T-helper 2 cell (primary cell): ENCODE measurements at regions not wholly inside any gene's neighbourhood (a gene's known extent, or its start where the extent isn't known, plus 50 kb on each side); places are given as distances from the start of the nearest gene placed in this dataset.
A peak's percentile ranks its signal among the peaks of the same experiment; 100 is the strongest.
"Not testable (repeated sequence)": the region's sequence is repeated elsewhere in the genome, so short reads cannot be mapped to it uniquely, and the experiment has no call there.

Experiments
- DNase-seq, 5 experiments: peaks; one replicate each; pipeline versions ENCODE4 v3.0.0 to v3.0.0-alpha.2; 2012 to 2022

DNA sequence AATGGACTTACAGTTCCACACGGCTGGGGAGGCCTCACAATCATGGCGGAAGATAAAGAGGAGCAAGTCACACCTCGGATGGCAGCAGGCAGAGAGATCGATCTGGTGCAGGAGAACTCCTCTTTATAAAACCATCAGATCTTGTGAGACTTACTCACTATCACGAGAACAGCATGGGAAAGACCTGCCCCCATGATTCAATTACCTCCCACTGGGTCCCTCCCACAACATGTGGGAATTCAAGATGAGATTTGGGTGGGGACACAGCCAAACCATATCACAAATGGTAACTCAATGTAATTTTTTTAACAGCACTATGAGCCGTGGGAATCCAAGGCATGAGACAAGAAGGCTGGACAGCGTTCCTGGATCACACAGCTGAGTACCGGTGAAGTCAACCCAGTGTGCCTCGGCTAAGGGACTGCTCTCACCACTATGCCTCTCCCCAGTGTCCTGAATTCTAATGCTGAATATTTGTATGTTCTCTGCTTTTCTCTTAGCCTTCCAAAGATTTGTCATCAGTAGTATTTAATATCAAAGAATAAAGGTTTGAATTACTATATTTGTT lies 84.3 kb downstream of the IRS2 start:
- not testable (repeated sequence) for DNase-seq

DNA sequence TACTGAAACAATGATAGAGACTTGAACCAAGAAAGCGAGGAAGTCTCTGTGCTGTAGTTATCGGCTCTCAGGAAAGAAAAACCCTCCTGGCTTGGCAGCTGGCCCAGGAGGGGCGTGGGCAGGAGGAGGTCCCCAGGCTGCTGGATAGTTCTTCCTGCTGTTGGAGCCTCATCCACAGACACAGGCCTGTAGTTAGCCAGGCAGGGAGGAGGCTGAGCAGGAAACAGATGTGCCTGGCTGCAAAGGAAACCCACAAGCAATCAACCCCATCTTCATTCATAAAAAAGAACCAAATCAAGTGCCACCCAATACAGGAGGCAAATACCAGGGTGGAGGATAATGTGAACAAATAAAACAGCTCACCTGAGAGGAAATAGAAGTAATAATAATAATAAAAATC lies 86.2 kb downstream of the IRS2 start:
- DNase-seq: peak in 1 of 5 experiments; percentile 10

DNA sequence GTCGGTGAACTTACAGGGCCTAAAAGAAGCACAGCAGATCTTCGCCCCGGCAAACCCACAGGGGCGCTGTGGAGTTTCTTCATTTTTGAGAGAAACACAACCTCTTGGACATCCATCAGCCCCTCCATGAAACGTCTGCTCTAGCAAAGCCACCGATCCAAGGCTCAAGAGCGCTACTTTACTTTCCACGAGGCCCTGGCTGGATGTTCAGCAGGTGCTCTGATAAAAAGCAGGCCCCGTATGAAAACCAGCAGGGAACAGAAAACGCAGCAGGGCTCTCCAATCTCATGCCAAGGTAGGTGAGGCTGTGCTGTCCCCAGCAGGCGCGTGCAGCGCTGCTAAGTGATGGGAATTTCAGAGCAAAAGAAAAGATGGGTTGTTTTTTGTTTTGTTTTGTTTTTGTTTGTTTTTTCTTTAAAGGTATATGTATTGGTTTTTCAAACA lies 86.7 kb downstream of the IRS2 start:
- no peak for DNase-seq

DNA sequence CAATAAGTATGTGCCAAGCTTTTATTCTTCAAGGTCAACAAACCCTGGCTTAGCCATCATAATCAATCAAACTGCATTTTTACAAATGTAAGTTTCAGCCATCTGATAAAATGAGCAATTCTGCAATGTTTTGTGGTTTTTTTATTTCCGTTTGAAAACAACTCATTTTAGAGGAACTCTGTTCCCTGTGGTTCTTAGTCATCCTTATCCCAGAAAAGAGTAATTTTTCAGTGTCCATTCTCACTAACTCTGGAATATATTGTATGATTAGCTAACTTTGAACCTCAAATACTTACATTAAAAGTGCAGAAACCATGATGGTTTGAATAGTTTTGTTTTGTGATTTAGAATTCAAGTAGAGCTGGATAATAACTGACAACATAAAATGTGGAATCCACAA lies 87.6 kb downstream of the IRS2 start:
- DNase-seq: no peak

DNA sequence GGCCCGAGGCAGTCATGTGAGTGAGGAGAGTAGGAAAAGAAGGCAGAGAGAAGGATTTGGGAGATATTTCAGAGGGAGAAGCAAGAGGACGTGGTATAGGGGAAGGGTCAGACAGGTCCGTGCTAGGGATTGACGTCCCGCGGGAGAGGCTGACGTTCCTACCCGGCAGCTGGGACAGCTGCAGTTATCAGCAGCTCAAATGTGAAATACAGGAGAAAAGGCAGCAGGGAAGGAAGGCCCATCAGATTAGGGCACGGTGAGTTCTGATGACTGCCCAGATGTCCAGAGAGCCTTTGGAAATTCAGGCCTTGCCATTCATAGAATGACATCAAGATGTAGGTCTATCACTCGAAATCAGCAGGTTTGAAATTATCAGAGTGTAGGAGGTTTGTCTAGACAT lies 88.4 kb downstream of the IRS2 start:
- DNase-seq: no peak

DNA sequence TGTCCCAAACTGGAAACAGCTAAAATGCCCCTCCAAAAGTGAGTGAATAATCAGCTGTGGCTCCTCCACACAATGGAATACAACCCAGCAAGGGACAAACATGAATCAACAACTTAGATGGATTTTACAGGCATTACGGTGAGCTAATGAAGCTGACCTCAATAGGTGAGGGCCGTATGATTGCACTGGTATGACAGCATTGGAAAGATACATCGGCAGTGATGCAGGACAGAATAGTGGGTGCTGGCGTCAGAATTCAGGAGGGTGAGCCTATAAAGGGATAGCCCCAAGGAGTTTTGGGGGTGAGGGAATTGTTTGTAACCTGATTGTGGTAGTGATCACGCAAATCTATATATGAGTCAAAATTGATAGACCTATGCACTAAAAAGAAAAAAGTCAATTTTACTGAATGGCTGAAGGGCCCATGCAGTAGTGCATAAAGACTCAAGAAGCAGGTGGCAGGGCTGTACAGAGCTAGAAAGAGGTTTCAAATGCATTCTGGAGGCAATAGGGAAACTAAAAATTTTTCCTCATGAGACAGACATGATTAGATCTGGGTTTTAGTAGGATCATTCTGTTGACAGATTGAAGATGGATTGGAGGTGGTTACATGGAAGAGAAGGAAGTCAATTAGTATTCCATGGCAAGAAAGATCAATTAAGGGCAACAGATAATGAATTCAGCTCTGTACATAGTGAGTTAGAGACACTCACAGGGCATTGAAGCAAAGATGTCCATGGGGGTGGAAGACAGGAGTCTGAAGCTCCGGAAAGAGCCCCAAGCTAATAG lies 90.8 kb downstream of the IRS2 start:
- no peak for DNase-seq

DNA sequence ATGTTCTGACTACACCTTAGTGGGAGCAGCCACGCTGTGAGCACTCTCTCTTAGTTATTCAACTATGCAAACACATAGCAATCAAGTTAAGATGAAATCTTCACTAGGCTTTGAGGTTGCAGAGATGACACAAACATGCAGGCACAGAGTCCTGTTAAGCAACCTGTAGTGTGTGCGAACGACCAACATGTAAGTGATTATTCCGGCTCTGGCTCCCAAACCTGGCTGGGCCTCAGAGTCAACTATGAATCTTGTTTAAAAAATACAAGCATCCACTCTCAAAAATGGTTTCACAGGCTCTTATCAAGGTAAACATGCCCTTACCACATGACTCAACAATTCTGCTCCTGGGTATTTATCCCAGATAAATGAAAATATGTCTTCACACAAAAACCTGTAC lies 91.4 kb downstream of the IRS2 start:
- peak in 1 of 5 experiments; percentile 16 for DNase-seq

DNA sequence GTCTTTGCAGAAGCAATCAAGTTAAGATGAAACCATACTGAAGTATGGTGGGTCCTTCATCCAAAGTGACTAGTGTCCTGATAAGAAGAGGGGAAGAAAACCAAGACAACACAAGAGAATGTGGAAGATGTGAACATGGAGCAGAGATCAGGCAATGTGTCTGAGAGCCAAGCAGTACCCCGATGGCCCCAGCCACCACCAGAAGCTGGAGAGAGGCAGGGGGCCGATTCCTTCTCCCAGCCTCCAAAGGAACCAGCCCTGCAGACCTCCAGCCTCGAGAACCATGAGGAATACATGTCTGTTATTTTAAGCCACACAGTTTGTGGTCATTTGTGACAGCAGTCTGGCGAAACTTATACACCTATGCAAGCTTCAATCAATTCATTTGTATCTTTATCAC lies 93.2 kb downstream of the IRS2 start:
- no peak for DNase-seq

DNA sequence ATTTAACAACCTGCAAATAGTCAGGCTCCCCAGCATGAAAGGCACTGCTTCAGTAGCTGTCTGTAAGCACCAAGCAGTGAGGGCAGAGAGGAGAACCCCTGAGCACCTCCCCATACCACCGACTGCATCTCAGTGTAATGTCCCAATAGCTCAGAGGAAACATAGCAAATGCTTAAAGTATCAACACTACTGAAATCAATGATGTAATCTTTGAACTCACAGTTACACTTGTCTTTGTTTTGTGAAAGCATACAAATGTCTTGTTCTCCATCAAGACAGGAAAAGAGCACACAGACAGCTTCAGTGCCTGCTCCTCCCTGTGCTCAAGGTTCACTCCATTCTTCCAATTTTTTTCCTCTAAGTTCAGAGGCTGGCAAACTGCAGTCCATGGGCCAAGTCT lies 94.7 kb downstream of the IRS2 start:
- no peak for DNase-seq

DNA sequence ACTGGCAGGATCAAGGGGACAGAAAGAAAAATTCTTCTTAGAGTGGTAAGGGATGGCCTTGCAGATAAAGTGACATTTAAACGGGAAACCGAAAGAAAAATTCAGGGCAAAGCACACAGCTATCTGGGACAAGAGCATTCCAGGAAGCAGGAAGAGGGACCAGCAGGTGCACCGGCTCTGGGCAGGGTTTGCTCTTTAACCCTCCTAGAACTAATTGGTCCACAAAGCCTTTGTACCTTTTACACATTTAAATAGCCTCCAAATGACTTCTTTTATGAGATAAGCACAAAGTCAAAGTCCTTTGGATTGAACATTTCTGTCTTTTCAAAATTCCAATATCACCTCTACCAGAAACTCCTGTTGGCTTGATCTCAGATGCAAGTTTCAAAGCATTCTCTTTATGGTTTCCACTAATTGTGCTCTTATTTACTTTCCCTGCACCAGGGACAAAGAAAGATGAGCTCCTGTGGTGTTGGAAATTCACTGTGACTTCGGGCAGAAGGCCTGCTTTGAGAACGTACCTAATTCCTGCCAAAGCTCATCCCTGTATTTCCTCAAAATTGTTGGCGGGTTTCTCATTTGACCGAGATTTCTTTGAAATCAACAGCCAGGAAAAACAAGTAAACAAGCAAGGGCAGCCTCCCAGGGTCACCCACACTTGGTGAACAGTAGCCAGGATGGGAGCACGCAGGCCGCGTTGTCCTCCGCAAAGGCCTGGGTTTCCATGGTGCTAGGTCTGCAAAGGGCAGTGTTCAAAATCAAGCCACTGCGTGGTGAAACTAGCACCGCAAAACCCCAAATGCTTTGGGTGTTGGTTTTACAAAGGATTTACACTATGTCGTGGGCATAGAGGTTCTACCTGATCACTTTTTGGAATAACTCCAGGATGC lies 98.6 kb downstream of the IRS2 start:
- no peak for DNase-seq

DNA sequence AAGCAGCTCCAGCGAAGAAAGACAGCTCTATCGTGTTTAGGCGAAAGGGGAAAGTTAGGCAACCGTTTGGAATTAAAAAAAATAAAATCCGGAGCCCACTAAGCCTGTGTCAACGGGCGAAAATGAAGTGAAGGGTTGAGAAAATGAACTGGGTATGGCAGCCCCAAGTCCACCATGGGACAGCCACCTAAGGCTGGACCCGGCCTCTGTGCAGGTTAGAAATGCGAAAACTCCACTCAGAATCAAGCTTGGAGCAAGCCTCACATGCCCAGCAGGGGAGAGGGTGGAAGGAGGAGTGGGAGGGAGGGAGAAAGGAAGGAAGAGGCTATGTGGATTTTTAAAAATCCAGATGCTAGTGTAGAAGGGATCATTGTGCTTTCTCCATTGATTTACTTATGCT lies 101.2 kb downstream of the IRS2 start:
- DNase-seq: no peak

DNA sequence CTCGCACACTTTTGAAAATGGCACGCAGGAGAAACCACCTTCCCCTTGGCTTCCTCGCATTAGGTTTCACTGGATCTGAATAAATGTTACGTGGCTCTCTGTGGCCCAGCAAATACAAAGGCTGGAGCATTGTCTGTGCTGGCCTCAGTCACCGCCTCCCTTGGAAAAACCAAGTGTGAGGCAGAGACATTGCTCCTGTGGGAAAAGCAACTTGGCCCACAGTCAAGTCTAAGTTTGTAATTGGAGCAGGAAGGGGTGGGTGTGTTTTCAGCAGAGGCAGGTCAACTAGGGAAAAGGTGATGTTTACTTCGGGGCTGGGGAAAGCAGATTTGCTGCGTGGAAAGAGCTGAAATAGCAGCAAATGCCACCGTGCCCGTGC lies 101.6 kb downstream of the IRS2 start:
- no peak for DNase-seq

DNA sequence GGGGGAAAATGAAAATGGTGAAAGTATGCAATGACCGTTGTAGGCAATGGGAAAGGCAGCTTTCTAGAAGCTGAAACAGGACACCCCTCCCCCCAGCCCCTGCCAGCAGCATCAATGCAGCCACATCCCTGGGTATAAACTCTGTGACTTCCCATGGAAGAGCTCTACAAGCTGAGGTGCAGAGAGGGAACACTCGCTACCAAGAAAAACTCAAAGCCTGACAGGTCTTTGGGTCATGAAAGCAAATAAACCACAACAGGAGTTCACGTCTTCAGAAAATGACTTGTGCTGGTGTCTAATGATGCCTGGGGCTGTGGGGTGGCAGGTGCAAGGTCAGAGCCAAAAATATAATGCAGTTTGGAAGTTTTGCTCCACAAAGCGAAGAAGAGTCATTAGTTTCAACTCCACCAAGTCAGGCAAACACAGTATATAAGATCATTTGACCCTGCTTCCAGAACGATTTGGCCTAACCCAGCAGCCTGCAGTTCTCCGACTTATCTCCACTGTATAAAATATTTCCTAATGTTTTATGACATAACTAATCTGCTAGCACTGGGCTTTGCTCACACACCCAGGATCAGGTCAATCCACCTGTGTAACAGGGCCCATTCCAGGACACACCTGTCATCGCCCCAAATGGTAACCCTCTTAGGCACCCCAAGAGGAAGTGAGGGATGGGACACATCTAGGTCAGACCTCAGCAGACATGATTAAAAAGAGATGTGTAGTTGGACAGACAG lies 102.1 kb downstream of the IRS2 start:
- DNase-seq: no peak

DNA sequence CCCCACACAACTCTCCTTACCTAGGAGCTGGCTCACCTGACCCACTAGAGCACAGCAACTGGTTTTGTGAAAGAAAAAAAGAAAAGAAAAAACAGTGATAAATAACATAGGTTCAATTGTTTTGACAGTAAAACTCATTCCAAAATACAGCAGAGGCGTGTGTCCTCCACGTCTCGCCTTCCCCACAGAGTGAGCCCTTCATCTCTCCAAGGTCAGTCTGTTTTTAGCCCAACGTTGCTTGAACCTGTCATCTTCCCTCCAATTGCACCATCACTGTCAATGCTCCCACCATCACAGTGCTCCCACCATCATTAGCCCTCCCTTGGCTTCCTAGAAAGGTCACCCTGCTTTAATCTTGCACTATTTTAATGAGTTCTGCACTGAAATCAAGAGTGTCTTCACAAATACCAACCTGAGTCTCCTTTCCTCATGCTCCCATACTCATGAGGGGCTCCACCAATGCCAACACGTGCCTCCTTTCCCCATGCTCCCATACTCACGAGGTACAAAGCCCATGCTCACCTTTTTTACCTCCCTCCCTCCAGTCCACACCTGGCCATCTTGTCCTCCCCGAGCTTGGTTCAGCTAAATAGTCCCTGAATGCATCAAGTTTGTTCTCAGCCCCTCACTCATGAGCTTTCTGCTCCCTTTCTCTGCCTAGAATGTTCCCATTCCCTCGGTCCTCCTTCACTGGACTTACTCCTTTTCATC lies 103.7 kb downstream of the IRS2 start:
- no peak for DNase-seq

DNA sequence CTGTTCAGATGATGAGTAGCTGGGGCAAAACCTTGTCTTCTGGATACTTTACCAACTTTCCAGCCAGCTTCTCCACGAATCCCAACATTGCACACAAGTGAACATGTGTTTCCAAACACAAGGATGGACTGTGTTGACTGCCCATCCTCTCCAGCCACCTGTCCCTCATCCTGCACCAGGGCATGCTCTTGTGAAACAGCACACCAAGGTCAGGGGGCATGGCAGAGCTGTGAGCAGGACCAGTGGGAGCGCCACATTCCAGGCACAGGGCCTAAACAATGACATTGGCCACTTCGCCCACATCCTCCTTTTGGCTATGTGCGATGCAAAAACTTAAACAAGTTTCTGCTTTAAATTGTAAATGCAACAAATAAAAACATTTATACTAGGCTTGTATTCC lies 105.5 kb downstream of the IRS2 start:
- DNase-seq: no peak

DNA sequence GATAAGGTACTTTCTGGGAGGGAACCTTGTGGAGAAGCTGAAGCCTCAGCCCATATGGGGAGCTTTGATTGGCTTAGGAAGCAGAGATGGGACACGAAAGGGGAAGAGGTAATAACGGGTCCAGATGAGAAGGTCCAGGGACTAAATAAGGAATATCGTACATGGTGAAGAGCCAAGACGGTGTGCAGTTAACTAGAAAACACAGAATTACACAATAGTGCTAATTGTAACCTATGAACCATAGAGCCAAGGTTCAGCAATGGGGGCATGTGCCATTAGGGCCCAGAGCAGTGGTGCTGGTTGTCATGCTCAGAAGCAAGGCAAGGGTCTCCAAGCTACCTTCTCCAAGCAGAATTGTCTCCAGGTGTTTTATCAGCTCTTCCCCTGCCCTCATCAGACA lies 106.1 kb downstream of the IRS2 start:
- no peak for DNase-seq

DNA sequence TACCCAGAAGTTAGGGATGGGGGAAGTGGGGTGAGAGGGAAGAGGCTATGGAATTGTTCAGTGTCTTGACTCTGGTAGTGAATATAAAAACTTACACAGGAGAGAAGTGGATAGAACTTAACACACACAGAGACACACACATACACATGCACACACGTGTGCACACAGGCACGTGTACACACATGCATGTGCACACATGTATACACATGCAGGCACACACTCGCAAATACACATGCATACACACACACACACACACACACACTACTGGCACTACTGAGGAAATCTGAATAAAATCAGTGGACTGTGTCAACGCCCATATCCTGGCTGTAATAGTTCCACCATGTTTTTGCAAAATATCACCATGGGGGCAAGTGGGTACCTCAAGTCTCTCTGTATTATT lies 107.9 kb downstream of the IRS2 start:
- DNase-seq: no peak

DNA sequence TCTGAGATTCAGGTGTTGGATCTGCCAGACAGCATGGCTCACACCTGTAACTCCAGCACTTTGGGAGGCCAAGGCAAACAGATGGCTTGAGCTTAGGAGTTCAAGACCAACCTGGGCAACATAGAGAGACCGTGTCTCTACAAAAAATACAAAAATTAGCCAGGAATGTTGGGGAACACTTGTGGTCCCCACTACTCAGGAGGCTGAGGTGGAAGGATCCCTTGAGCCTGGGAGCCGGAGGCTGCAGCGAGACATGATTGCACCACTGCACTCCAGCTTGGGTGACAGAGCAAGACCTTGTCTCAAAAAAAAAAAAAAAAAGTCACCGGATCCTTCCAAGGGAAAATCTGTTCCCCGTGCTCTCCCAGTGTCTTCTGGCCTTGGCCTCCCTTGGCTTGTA lies 109.2 kb downstream of the IRS2 start:
- DNase-seq: no peak

DNA sequence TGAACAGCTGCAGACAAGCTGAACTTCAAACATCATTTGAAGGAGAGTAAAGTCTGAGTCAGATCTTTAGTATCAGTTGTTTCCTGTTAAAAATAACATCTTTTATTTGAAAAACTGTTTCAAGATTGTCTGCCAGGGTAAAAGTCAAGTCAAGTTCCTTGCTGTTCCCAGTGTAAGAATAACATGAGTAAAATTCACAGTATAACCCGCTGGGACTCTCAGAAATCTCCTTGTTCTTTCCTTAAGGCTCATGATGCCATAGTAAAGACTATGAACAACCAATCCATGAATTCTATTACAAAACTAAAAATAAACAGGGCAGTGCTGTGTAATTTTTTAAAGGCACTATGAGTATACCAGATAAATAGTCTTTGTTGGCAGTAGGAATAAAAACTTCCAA lies 112.9 kb downstream of the IRS2 start:
- DNase-seq: no peak

DNA sequence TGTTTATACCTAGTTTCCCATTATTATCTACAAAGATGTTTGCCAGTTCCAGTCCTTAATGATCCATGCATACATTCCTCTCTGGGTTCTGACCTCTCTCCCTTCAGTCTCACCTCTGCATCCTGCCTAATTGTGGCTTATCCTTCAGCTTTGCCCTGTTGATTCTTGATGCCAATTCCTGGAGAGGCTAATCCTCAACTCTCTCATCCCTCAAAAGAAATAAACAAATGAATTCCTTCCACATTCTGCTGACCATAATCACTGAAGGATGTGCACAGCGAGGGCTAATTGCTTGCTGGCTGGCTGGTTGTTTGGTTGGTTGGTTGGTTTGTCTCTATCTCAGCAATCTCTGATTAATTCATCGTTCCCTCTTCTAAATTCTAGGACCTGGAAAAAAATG lies 113.8 kb downstream of the IRS2 start:
- DNase-seq: no peak

DNA sequence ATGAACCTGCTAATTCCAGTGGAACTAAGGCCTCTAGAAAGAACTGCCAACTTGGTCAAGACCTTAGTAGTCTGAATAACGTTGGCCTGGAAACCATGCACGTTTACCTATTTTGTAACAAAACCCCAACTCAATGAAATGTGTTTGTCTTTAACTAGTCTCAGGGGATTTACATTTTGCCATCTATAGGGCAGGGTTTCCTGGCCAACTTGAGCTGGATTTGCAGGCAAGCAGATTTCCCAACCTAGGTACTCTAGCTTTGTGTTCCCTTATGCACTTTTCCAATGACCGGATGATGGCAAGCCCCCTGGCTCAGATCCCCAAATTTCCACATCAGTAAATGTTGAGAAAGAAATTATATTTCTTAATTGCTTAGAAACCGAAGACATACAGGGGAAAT lies 114.5 kb downstream of the IRS2 start:
- no peak for DNase-seq

DNA sequence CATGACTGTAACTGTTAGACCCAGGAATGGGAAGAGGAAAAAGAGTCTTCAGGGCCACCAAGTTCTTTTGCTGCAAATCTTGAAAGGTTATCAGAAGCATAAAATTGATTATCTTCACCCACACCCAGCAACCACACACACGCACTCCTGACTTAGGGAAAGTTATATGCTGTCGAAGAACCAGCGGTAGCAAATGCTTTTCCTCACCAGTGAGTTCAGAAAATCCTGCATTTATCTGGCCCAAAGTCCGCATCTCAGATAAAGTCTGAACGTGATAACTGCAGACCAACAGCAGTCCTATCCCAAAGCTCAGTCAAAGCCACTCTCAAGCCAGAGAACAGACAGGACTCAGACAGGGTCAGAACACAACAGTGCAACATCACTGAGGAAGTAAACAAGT lies 115.6 kb downstream of the IRS2 start:
- DNase-seq: no peak
